ENCODE measurements at regions not wholly inside any gene's neighbourhood (a gene's known extent, or its start where the extent isn't known, plus 50 kb on each side); places are given as distances from the start of the nearest gene placed in this dataset.

DNA sequence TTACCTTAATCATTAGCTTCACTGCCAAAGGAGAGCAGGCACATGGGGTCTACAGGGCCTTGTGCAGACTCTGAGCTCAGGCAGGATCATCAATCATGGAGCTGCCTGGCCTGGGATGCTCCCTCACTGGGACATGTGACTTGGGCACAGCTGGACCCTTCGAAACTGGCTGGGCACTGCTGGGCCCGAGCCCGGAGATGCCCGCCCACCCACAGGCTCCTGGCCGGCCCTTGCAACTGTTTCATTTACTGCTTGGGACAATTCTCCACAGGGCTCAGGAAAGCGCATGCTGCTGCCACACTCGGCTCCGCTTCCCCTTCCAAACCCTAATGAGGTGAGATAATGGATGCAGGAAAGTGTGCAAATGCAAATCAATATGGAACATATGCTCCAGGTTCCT is 387.5 kb downstream of the TRIM36 start:
- no peak overlapping the region for H3K9ac ChIP-seq (ENCODE audit: insufficient read depth, low read length, poor library complexity, severe bottlenecking)
- H3K4me1 Mint-ChIP-seq: no peaks in the 10 kb centered on the region
- H3K36me3 ChIP-seq (replicated peaks in 1 of 2; ENCODE audit: control insufficient read depth in 1 of 2, insufficient read depth in 2 of 2, low read length in 2 of 2): no peaks in the 10 kb centered on the region
- H3K27ac ChIP-seq (ENCODE audit: low read depth in 1 of 2, low read length in 2 of 2): no peak overlapping the region
- H3K9me3 Mint-ChIP-seq: peaks cover 0 to 11% (median 0%) of the 10 kb centered on the region in 7 donors
- no peaks in the 10 kb centered on the region for H3K9me3 ChIP-seq (replicated peaks in 1 of 2; ENCODE audit: control insufficient read depth in 1 of 2, insufficient read depth in 1 of 2, low read length in 2 of 2)
- H3K4me3 ChIP-seq (replicated peaks in 1 of 3; ENCODE audit: low read depth in 2 of 3, low read length in 3 of 3): no peak overlapping the region
- H4K20me1 ChIP-seq (ENCODE audit: insufficient read depth, low read length): no peaks in the 10 kb centered on the region
- no peak overlapping the region for H3K4me2 ChIP-seq (replicated peaks; ENCODE audit: extremely low read depth, low read length, poor library complexity, severe bottlenecking)
- no peaks in the 10 kb centered on the region for H3K36me3 Mint-ChIP-seq
- no peaks in the 10 kb centered on the region for H3K27me3 ChIP-seq (ENCODE audit: control insufficient read depth in 2 of 2, insufficient read depth in 2 of 2, low read length in 2 of 2)
- TF ChIP-seq, protein P1, sequence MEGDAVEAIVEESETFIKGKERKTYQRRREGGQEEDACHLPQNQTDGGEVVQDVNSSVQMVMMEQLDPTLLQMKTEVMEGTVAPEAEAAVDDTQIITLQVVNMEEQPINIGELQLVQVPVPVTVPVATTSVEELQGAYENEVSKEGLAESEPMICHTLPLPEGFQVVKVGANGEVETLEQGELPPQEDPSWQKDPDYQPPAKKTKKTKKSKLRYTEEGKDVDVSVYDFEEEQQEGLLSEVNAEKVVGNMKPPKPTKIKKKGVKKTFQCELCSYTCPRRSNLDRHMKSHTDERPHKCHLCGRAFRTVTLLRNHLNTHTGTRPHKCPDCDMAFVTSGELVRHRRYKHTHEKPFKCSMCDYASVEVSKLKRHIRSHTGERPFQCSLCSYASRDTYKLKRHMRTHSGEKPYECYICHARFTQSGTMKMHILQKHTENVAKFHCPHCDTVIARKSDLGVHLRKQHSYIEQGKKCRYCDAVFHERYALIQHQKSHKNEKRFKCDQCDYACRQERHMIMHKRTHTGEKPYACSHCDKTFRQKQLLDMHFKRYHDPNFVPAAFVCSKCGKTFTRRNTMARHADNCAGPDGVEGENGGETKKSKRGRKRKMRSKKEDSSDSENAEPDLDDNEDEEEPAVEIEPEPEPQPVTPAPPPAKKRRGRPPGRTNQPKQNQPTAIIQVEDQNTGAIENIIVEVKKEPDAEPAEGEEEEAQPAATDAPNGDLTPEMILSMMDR (IDR thresholded peaks at IDR 0.05): no peak
- H3K27me3 Mint-ChIP-seq (ENCODE audit: low read depth in 3 of 3): peaks cover 0 to 3% (median 3%) of the 10 kb centered on the region in 3 donors
- intact Hi-C loops (cut with micrococcal nuclease): no loop called here
- no peak overlapping the region for H2AFZ ChIP-seq (ENCODE audit: insufficient read depth, low read depth, low read length, poor library complexity, severe bottlenecking)
- H3K4me3 Mint-ChIP-seq: no peak overlapping the region
- 85% methylated on average over 6 of the region's 8 CpGs for WGBS (ENCODE audit: insufficient coverage)
- H3K4me1 ChIP-seq (ENCODE audit: control insufficient read depth in 1 of 2, insufficient read depth in 2 of 2, low read length in 2 of 2): no peaks in the 10 kb centered on the region
- H3K79me2 ChIP-seq (ENCODE audit: insufficient read depth, low read length): no peaks in the 10 kb centered on the region
- no peak overlapping the region for H3K27ac Mint-ChIP-seq
- DNase-seq: no peak

DNA sequence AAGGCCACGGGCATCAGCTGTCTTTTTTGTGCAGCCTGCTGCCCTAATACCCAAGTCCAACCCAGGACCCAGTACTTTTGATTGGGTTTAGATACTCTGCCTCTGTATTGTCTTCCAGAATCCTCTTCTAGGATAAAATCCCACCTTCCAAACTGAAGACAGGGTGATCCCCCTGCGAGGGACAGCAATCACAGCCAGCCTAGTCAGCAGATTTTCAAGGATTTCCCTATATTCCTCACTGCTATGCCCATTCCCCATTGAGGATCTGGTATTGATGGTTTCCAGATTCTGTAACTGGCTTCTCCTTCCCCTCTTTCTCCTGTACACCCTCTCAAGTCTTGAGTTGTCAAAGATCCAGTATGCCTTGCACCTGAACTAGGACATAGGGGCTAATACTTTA is 389.4 kb downstream of the TRIM36 start:
- WGBS (ENCODE audit: insufficient coverage): 100% methylated on average over 1 of the region's 2 CpGs
- no peaks in the 10 kb centered on the region for H3K9me3 ChIP-seq (replicated peaks in 1 of 2; ENCODE audit: control insufficient read depth in 1 of 2, insufficient read depth in 1 of 2, low read length in 2 of 2)
- DNase-seq: no peak
- H2AFZ ChIP-seq (ENCODE audit: insufficient read depth, low read depth, low read length, poor library complexity, severe bottlenecking): no peak overlapping the region
- Mint-ChIP-seq H3K9me3 (peaks cover 0 to 11% (median 2%) of the 10 kb centered on the region in 7 donors), H3K36me3 (no peaks in the 10 kb centered on the region), H3K27ac (no peak overlapping the region), H3K27me3 (ENCODE audit: low read depth in 3 of 3) (peaks cover 0 to 3% (median 3%) of the 10 kb centered on the region in 3 donors), H3K4me3 (no peak overlapping the region), H3K4me1 (no peaks in the 10 kb centered on the region)
- H3K27ac ChIP-seq (ENCODE audit: low read depth in 1 of 2, low read length in 2 of 2): no peak overlapping the region
- H3K4me2 ChIP-seq (replicated peaks; ENCODE audit: extremely low read depth, low read length, poor library complexity, severe bottlenecking): no peak overlapping the region
- H3K27me3 ChIP-seq (ENCODE audit: control insufficient read depth in 2 of 2, insufficient read depth in 2 of 2, low read length in 2 of 2): no peaks in the 10 kb centered on the region
- H3K4me3 ChIP-seq (replicated peaks in 1 of 3; ENCODE audit: low read depth in 2 of 3, low read length in 3 of 3): no peak overlapping the region
- intact Hi-C loops (cut with micrococcal nuclease): no loop called here
- no peaks in the 10 kb centered on the region for H3K36me3 ChIP-seq (replicated peaks in 1 of 2; ENCODE audit: control insufficient read depth in 1 of 2, insufficient read depth in 2 of 2, low read length in 2 of 2)
- no peaks in the 10 kb centered on the region for H3K4me1 ChIP-seq (ENCODE audit: control insufficient read depth in 1 of 2, insufficient read depth in 2 of 2, low read length in 2 of 2)
- H3K9ac ChIP-seq (ENCODE audit: insufficient read depth, low read length, poor library complexity, severe bottlenecking): no peak overlapping the region
- H4K20me1 ChIP-seq (ENCODE audit: insufficient read depth, low read length): no peaks in the 10 kb centered on the region
- TF ChIP-seq, protein P1 (IDR thresholded peaks at IDR 0.05): no peak
- H3K79me2 ChIP-seq (ENCODE audit: insufficient read depth, low read length): no peaks in the 10 kb centered on the region
